ENCODE measurements at regions not wholly inside any gene's neighbourhood (a gene's known extent, or its start where the extent isn't known, plus 50 kb on each side); places are given as distances from the start of the nearest gene placed in this dataset.
"Not testable (repeated sequence)": the region's sequence is repeated elsewhere in the genome, so short reads cannot be mapped to it uniquely, and the experiment has no call there.

GRCh38 chr7:53491051-53491450 is 455.6 kb downstream of the POM121L12 start (continued):
- TF ChIP-seq ZFP3 (tag by site-specific recombination; IDR thresholded peaks at IDR 0.05; ENCODE audit: low read depth) = no peak
- TF ChIP-seq ZNF148 (tag by site-specific recombination; IDR thresholded peaks at IDR 0.05; ENCODE audit: borderline replicate concordance) = no peak
- no peak for TF ChIP-seq FEZF1 (tag by site-specific recombination; IDR thresholded peaks at IDR 0.05)
- TF ChIP-seq ZNF248 (tag by site-specific recombination; IDR thresholded peaks at IDR 0.05) = no peak
- no peak for TF ChIP-seq ZNF202 (tag by site-specific recombination; IDR thresholded peaks at IDR 0.05; ENCODE audit: borderline replicate concordance)
- TF ChIP-seq ZSCAN16 (tag by site-specific recombination; IDR thresholded peaks at IDR 0.05) = no peak
- no peak for TF ChIP-seq ZNF211 (tag by site-specific recombination; IDR thresholded peaks at IDR 0.05; ENCODE audit: low read depth)
- no peak for TF ChIP-seq ZNF510 (tag by site-specific recombination; IDR thresholded peaks at IDR 0.05; ENCODE audit: insufficient replicate concordance)

GRCh38 chr7:53495181-53495580 is 459.7 kb downstream of the POM121L12 start:
- H3K36me3 ChIP-seq (ENCODE audit: control insufficient read depth in 2 of 2, insufficient read depth in 1 of 2, low read length in 2 of 2) = not testable (repeated sequence)

GRCh38 chr7:53500076-53500475 is 464.6 kb downstream of the POM121L12 start:
- H3K36me3 ChIP-seq (ENCODE audit: control insufficient read depth in 2 of 2, insufficient read depth in 1 of 2, low read length in 2 of 2) = no peaks in the 10 kb centered on the region
- no peaks in the 10 kb centered on the region for H3K9me3 ChIP-seq (ENCODE audit: control insufficient read depth, insufficient read depth, low read depth, low read length)
- TF ChIP-seq REST (tag by site-specific recombination; IDR thresholded peaks at IDR 0.05) (no peak), ZNF654 (tag by site-specific recombination; IDR thresholded peaks at IDR 0.05; ENCODE audit: low read depth) (no peak), ZFP41 (tag by site-specific recombination; IDR thresholded peaks at IDR 0.05; ENCODE audit: borderline replicate concordance) (no peak), KLF1 (tag by site-specific recombination; IDR thresholded peaks at IDR 0.05) (no peak), ZBTB20 (tag by site-specific recombination; IDR thresholded peaks at IDR 0.05) (no peak), SCRT1 (tag by site-specific recombination; IDR thresholded peaks at IDR 0.05; ENCODE audit: borderline replicate concordance) (no peak)
- H3K4me3 ChIP-seq (ENCODE audit: low read depth, low read length) = no peak overlapping the region
- no peaks in the 10 kb centered on the region for H3K4me1 ChIP-seq (ENCODE audit: control insufficient read depth, insufficient read depth, low read length)
- CTCF ChIA-PET = no interaction called here
- no peak overlapping the region for H3K27ac ChIP-seq (ENCODE audit: extremely low read depth, low read depth, low read length)
- POLR2A ChIA-PET = no interaction called here

More at GRCh38 chr7:53495181-53495580, 459.7 kb downstream of the POM121L12 start:
- CTCF ChIA-PET; H3K4me3 ChIP-seq (ENCODE audit: low read depth, low read length); H3K27ac ChIP-seq (ENCODE audit: extremely low read depth, low read depth, low read length); H3K9me3 ChIP-seq (ENCODE audit: control insufficient read depth, insufficient read depth, low read depth, low read length); POLR2A ChIA-PET; H3K4me1 ChIP-seq (ENCODE audit: control insufficient read depth, insufficient read depth, low read length): not testable (repeated sequence)

- ChIA-PET POLR2A (no interaction called here), CTCF (no interaction called here)
- no peak overlapping the region for H3K4me3 ChIP-seq (ENCODE audit: low read depth, low read length)
- no peaks in the 10 kb centered on the region for H3K36me3 ChIP-seq (ENCODE audit: control insufficient read depth in 2 of 2, insufficient read depth in 1 of 2, low read length in 2 of 2)
- no peaks in the 10 kb centered on the region for H3K4me1 ChIP-seq (ENCODE audit: control insufficient read depth, insufficient read depth, low read length)
- H3K27ac ChIP-seq (ENCODE audit: extremely low read depth, low read depth, low read length) = no peak overlapping the region
- H3K9me3 ChIP-seq (ENCODE audit: control insufficient read depth, insufficient read depth, low read depth, low read length) = no peaks in the 10 kb centered on the region
- TF ChIP-seq ZNF248 (tag by site-specific recombination; IDR thresholded peaks at IDR 0.05) (no peak), AEBP2 (tag by site-specific recombination; IDR thresholded peaks at IDR 0.05; ENCODE audit: borderline replicate concordance) (no peak), BCL11A (tag by site-specific recombination; IDR thresholded peaks at IDR 0.05; ENCODE audit: low read depth) (no peak), ZIC2 (tag by site-specific recombination; IDR thresholded peaks at IDR 0.05) (no peak), SCRT1 (tag by site-specific recombination; IDR thresholded peaks at IDR 0.05; ENCODE audit: borderline replicate concordance) (no peak), ZNF707 (tag by site-specific recombination; IDR thresholded peaks at IDR 0.05) (no peak), KLF8 (tag by site-specific recombination; IDR thresholded peaks at IDR 0.05) (no peak), ZNF677 (tag by site-specific recombination; IDR thresholded peaks at IDR 0.05) (no peak), SP3 (tag by site-specific recombination; IDR thresholded peaks at IDR 0.05) (no peak), CTCF (tag by site-specific recombination; IDR thresholded peaks at IDR 0.05) (no peak)
Measured at GRCh38 chr7:53504914-53505313, 469.5 kb downstream of the POM121L12 start.
